ENCODE measurements at regions not wholly inside any gene's neighbourhood (a gene's known extent, or its start where the extent isn't known, plus 50 kb on each side); places are given as distances from the start of the nearest gene placed in this dataset.

GRCh38 chr10:131513445-131513844 lies 201.9 kb upstream of the TCERG1L start:
- no peaks in the 10 kb centered on the region for H3K79me2 ChIP-seq (ENCODE audit: insufficient read depth, low read length)
- H3K4me3 ChIP-seq (replicated peaks in 1 of 3; ENCODE audit: low read depth in 2 of 3, low read length in 3 of 3) = no peak overlapping the region
- no peaks in the 10 kb centered on the region for H3K27me3 ChIP-seq (ENCODE audit: control insufficient read depth in 2 of 2, insufficient read depth in 2 of 2, low read length in 2 of 2)
- no peaks in the 10 kb centered on the region for H3K4me1 Mint-ChIP-seq
- no peaks in the 10 kb centered on the region for H3K36me3 ChIP-seq (replicated peaks in 1 of 2; ENCODE audit: control insufficient read depth in 1 of 2, insufficient read depth in 2 of 2, low read length in 2 of 2)
- H3K27ac ChIP-seq (ENCODE audit: low read depth in 1 of 2, low read length in 2 of 2) = no peak overlapping the region
- no peaks in the 10 kb centered on the region for H4K20me1 ChIP-seq (ENCODE audit: insufficient read depth, low read length)
- no peaks in the 10 kb centered on the region for H3K4me1 ChIP-seq (ENCODE audit: control insufficient read depth in 1 of 2, insufficient read depth in 2 of 2, low read length in 2 of 2)
- no peak for DNase-seq
- WGBS (ENCODE audit: insufficient coverage) = 82% methylated on average over 4 of the region's 4 CpGs
- TF ChIP-seq, protein P1, sequence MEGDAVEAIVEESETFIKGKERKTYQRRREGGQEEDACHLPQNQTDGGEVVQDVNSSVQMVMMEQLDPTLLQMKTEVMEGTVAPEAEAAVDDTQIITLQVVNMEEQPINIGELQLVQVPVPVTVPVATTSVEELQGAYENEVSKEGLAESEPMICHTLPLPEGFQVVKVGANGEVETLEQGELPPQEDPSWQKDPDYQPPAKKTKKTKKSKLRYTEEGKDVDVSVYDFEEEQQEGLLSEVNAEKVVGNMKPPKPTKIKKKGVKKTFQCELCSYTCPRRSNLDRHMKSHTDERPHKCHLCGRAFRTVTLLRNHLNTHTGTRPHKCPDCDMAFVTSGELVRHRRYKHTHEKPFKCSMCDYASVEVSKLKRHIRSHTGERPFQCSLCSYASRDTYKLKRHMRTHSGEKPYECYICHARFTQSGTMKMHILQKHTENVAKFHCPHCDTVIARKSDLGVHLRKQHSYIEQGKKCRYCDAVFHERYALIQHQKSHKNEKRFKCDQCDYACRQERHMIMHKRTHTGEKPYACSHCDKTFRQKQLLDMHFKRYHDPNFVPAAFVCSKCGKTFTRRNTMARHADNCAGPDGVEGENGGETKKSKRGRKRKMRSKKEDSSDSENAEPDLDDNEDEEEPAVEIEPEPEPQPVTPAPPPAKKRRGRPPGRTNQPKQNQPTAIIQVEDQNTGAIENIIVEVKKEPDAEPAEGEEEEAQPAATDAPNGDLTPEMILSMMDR (IDR thresholded peaks at IDR 0.05) = no peak
- H3K36me3 Mint-ChIP-seq = no peaks in the 10 kb centered on the region
- no peak overlapping the region for H2AFZ ChIP-seq (ENCODE audit: insufficient read depth, low read depth, low read length, poor library complexity, severe bottlenecking)
- H3K4me2 ChIP-seq (replicated peaks; ENCODE audit: extremely low read depth, low read length, poor library complexity, severe bottlenecking) = no peak overlapping the region
- H3K27ac Mint-ChIP-seq = no peak overlapping the region
- H3K9ac ChIP-seq (ENCODE audit: insufficient read depth, low read length, poor library complexity, severe bottlenecking) = no peak overlapping the region
- intact Hi-C loops (cut with micrococcal nuclease) = no loop called here
- H3K4me3 Mint-ChIP-seq = no peak overlapping the region
- H3K9me3 Mint-ChIP-seq = peaks cover 4 to 20% (median 12%) of the 10 kb centered on the region in 7 donors
- peaks cover 7 to 16% of the 10 kb centered on the region in 2 donors for H3K9me3 ChIP-seq (replicated peaks in 1 of 2; ENCODE audit: control insufficient read depth in 1 of 2, insufficient read depth in 1 of 2, low read length in 2 of 2)
- H3K27me3 Mint-ChIP-seq (ENCODE audit: low read depth in 3 of 3) = peaks cover 0 to 3% (median 2%) of the 10 kb centered on the region in 3 donors

GRCh38 chr10:131513901-131514300 lies 202.4 kb upstream of the TCERG1L start:
- Mint-ChIP-seq H3K27ac (no peak overlapping the region), H3K4me1 (no peaks in the 10 kb centered on the region), H3K4me3 (no peak overlapping the region), H3K36me3 (no peaks in the 10 kb centered on the region), H3K27me3 (ENCODE audit: low read depth in 3 of 3) (peaks cover 0 to 3% (median 2%) of the 10 kb centered on the region in 3 donors), H3K9me3 (peaks cover 4 to 17% (median 12%) of the 10 kb centered on the region in 7 donors)
- WGBS (ENCODE audit: insufficient coverage) = 72% methylated on average over 8 of the region's 8 CpGs
- H3K4me3 ChIP-seq (replicated peaks in 1 of 3; ENCODE audit: low read depth in 2 of 3, low read length in 3 of 3) = no peak overlapping the region
- TF ChIP-seq, protein P1 (IDR thresholded peaks at IDR 0.05) = no peak
- no peaks in the 10 kb centered on the region for H3K4me1 ChIP-seq (ENCODE audit: control insufficient read depth in 1 of 2, insufficient read depth in 2 of 2, low read length in 2 of 2)
- no peak overlapping the region for H2AFZ ChIP-seq (ENCODE audit: insufficient read depth, low read depth, low read length, poor library complexity, severe bottlenecking)
- no peak overlapping the region for H3K4me2 ChIP-seq (replicated peaks; ENCODE audit: extremely low read depth, low read length, poor library complexity, severe bottlenecking)
- H3K79me2 ChIP-seq (ENCODE audit: insufficient read depth, low read length) = no peaks in the 10 kb centered on the region
- no peaks in the 10 kb centered on the region for H4K20me1 ChIP-seq (ENCODE audit: insufficient read depth, low read length)
- no peaks in the 10 kb centered on the region for H3K27me3 ChIP-seq (ENCODE audit: control insufficient read depth in 2 of 2, insufficient read depth in 2 of 2, low read length in 2 of 2)
- no peak overlapping the region for H3K27ac ChIP-seq (ENCODE audit: low read depth in 1 of 2, low read length in 2 of 2)
- DNase-seq = no peak
- no peaks in the 10 kb centered on the region for H3K36me3 ChIP-seq (replicated peaks in 1 of 2; ENCODE audit: control insufficient read depth in 1 of 2, insufficient read depth in 2 of 2, low read length in 2 of 2)
- intact Hi-C loops (cut with micrococcal nuclease) = no loop called here
- H3K9me3 ChIP-seq (replicated peaks in 1 of 2; ENCODE audit: control insufficient read depth in 1 of 2, insufficient read depth in 1 of 2, low read length in 2 of 2) = peaks cover 7 to 16% of the 10 kb centered on the region in 2 donors
- H3K9ac ChIP-seq (ENCODE audit: insufficient read depth, low read length, poor library complexity, severe bottlenecking) = no peak overlapping the region

Data from CD14-positive monocyte (primary cell).